Body of pancreas (tissue), 4 donors: ENCODE measurements at regions not wholly inside any gene's neighbourhood (a gene's known extent, or its start where the extent isn't known, plus 50 kb on each side); places are given as distances from the start of the nearest gene placed in this dataset.

Source experiments
- ATAC-seq: fragments of 150-250 bp; one replicate; pipeline ENCODE4 v1.9.1; 2016
- DNase-seq, 4 donors: peaks; one replicate each; pipeline ENCODE4 v3.0.0-alpha.2; 2019
- H3K27ac ChIP-seq, 4 donors: fragments of 200-600 bp; sonication (generic); 1 replicate in 3 of 4; 2 replicates in 1 of 4; pipeline versions ENCODE4 v1.5.1 to v1.6.1; 2016 to 2019; ENCODE audit warnings: mild to moderate bottlenecking in 1 of 4, mixed read lengths in 1 of 4, moderate library complexity in 1 of 4
- H3K27me3 ChIP-seq, 2 donors: fragments of 200-600 bp; sonication (generic); one replicate each; pipeline ENCODE4 v1.6.0; 2016; ENCODE audit warnings: mild to moderate bottlenecking in 1 of 2
- H3K36me3 ChIP-seq, 2 donors: fragments of 200-600 bp; sonication (generic); replicated peaks in 1 of 2; 2 replicates each; pipeline ENCODE4 v1.5.1; 2016; ENCODE audit warnings: low read depth in 2 of 2; ENCODE audit not compliant: insufficient read depth in 1 of 2
- H3K4me1 ChIP-seq: fragments of 200-600 bp; sonication (generic); one replicate; pipeline ENCODE4 v1.6.0; 2016
- H3K4me3 ChIP-seq, 2 donors: fragments of 200-600 bp; sonication (generic); 1 replicate in 1 of 2; 2 replicates in 1 of 2; pipeline ENCODE4 v1.5.1; 2016 to 2019
- H3K9me3 ChIP-seq, 3 donors: fragments of 200-600 bp; sonication (generic); 1 replicate in 2 of 3; 2 replicates in 1 of 3; pipeline ENCODE4 v1.5.1; 2016
- POLR2A ChIP-seq, 3 donors: fragments of 450-650 bp; IDR thresholded peaks; one replicate each; pipeline ENCODE4 v1.6.1; 2016; ENCODE audit warnings: antibody characterized with exemption in 3 of 3, mild to moderate bottlenecking in 2 of 3
- WGBS, 2 donors: methylation state at CpG; one replicate each; pipeline ENCODE4 v1.1.5; 2017; 5-methylcytosine and 5-hydroxymethylcytosine counted together
- intact Hi-C: fragments of 100-400 bp; cut with DNase I; formaldehyde crosslinking; loops from one replicate; pipeline ENCODE4 v1.15.1; 2023
- TF ChIP-seq, protein P1 (sequence below), 7 experiments: fragments of 450-650 bp in 4 of 7; fragments of 200-600 bp in 3 of 7; sonication (generic) in 3 of 7; IDR thresholded peaks; one replicate each; pipeline ENCODE4 v1.5.1; 2016 to 2019; ENCODE audit warnings: antibody characterized with exemption in 7 of 7

DNA sequence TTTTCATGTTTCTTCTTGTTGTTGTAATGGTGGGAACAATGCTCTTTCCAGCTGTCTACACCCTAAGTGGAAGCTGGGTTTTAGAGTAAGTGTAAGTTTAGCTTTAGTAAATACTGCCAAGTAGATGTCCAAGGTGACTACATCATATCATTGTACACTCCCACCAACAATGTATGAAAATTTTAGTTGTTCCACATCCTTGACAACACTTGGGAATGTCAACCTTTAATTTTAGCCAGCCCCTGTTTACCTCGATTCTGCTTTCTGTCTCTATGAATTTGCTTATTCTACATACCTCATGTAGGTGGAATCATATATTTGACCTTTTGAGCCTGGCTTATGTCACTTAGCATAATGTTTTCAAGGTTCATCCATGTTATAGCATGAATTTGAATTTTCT is 93.0 kb downstream of the MTPAP start:
- Histone ChIP-seq H3K4me3 (no peak overlapping the region), H3K36me3 (no peaks in the 10 kb centered on the region), H3K4me1 (no peaks in the 10 kb centered on the region), H3K27ac (no peak overlapping the region), H3K9me3 (no peaks in the 10 kb centered on the region), H3K27me3 (no peaks in the 10 kb centered on the region)
- ATAC-seq: no peak
- intact Hi-C loops: no loop called here
- DNase-seq: no peak
- WGBS, 2 donors: 57 to 59% methylated on average over 1 of the region's 1 CpG
- no peak for TF ChIP-seq POLR2A (IDR thresholded peaks at IDR 0.05)
- TF ChIP-seq, protein P1, sequence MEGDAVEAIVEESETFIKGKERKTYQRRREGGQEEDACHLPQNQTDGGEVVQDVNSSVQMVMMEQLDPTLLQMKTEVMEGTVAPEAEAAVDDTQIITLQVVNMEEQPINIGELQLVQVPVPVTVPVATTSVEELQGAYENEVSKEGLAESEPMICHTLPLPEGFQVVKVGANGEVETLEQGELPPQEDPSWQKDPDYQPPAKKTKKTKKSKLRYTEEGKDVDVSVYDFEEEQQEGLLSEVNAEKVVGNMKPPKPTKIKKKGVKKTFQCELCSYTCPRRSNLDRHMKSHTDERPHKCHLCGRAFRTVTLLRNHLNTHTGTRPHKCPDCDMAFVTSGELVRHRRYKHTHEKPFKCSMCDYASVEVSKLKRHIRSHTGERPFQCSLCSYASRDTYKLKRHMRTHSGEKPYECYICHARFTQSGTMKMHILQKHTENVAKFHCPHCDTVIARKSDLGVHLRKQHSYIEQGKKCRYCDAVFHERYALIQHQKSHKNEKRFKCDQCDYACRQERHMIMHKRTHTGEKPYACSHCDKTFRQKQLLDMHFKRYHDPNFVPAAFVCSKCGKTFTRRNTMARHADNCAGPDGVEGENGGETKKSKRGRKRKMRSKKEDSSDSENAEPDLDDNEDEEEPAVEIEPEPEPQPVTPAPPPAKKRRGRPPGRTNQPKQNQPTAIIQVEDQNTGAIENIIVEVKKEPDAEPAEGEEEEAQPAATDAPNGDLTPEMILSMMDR (IDR thresholded peaks at IDR 0.05): no peak

DNA sequence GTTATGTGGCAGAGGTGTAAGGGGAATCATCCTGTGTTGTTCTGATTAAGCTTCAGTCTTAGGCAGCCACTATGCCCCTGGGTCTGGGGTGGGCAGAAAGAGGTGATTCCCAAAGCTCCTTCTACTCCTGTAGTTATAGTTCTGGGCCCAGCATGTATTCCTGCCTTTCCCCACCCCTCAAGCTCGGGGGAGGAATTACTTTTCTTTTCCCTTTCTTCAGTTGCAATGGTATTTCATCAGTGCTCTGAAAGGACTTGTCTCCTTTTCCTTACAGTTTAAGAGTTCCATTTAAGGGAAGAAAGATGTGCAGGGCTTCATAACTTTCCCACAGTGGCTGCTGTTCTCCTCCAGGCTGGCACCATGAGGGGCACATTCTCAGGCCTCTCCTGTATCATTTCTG is 94.2 kb downstream of the MTPAP start:
- Histone ChIP-seq H3K27me3 (no peaks in the 10 kb centered on the region), H3K36me3 (no peaks in the 10 kb centered on the region), H3K4me3 (no peak overlapping the region), H3K27ac (no peak overlapping the region), H3K4me1 (no peaks in the 10 kb centered on the region), H3K9me3 (no peaks in the 10 kb centered on the region)
- no peak for TF ChIP-seq POLR2A (IDR thresholded peaks at IDR 0.05)
- TF ChIP-seq, protein P1 (IDR thresholded peaks at IDR 0.05): no peak
- DNase-seq (no peak), ATAC-seq (no peak)
- 18 to 56% methylated on average over 1 of the region's 1 CpG for WGBS, 2 donors
- intact Hi-C loops: no loop called here

DNA sequence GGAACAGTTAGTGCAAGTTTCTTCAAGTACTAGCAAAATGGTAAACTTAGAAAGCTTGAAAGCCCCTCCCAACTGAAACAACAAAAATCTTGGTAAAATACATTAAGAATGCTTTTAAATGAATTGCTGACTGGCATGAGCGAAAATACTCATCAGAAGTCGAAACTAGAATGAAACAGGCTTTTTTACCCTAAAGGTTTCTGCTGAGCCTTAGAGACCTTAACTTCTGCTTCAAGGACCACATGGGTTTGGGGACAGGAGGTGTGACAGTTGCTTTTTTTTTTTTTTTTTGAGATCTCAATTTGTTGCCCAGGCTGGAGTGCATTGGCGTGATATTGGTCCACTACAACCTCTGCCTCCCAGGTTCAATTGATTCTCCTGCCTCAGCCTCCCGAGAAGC is 100.3 kb downstream of the MTPAP start:
- Histone ChIP-seq H3K27me3 (no peaks in the 10 kb centered on the region), H3K27ac (no peak overlapping the region), H3K36me3 (no peaks in the 10 kb centered on the region), H3K9me3 (no peaks in the 10 kb centered on the region), H3K4me1 (no peaks in the 10 kb centered on the region), H3K4me3 (no peak overlapping the region)
- 69 to 88% methylated on average over 4 of the region's 4 CpGs for WGBS, 2 donors
- intact Hi-C loops: no loop called here
- no peak for TF ChIP-seq POLR2A (IDR thresholded peaks at IDR 0.05)
- TF ChIP-seq, protein P1 (IDR thresholded peaks at IDR 0.05): no peak
- ATAC-seq: no peak
- no peak for DNase-seq

DNA sequence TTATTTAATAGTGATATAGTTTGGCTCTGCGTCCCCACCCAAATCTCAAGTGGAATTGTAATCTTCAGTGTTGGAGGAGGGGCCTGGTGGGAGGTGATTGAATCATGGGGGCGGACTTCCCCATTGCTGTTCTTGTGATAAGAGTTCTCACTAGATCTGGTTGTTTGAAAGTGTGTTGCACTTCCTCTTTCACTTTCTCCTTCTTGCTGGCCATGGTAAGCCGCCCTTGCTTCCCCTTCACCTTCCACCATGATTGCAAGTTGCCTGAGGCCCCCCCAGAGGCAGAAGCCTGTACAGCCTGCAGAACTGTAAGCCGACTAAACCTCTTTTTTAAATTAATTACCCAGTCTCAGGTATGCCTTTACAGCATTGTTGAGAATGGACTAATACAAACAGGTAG is 101.4 kb downstream of the MTPAP start:
- DNase-seq (no peak), ATAC-seq (no peak)
- Histone ChIP-seq H3K4me3 (no peak overlapping the region), H3K4me1 (no peaks in the 10 kb centered on the region), H3K36me3 (no peaks in the 10 kb centered on the region), H3K9me3 (no peaks in the 10 kb centered on the region), H3K27ac (no peak overlapping the region), H3K27me3 (no peaks in the 10 kb centered on the region)
- no peak for TF ChIP-seq POLR2A (IDR thresholded peaks at IDR 0.05)
- TF ChIP-seq, protein P1 (IDR thresholded peaks at IDR 0.05): no peak
- intact Hi-C loops: no loop called here
- 76 to 78% methylated on average over 4 of the region's 4 CpGs for WGBS, 2 donors

DNA sequence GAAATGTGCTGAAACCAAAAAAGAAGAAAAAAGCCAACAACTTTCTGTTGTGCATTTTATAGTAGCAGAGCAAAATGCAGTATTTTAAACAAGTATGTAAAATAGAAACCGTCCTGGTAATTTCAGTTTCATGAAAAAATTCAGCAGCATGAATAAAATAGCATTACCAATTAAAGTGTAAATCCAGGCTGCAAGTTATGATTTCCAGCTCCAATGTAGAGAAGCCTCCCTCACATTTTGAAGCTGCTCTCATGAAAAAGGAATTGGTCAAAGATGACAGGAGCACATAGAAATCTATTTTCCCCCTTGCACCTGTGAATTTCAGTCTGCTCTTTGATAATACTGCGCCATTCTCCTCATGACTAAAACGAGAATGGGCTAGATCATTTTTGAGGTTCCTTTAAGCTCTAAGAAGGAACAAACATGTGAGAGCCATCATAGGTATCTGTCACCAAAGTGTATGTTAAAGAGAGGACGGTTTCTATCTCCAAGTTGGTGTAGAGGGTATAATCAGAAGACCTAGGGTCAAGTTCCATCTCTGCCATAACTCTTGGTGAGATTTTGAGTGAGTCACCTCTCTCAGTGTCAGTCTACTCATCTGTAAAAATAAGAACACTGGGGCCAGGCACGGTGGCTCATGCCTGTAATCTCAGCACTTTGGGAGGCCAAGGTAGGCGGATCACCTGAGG is 107.5 kb downstream of the MTPAP start:
- DNase-seq (no peak), ATAC-seq (no peak)
- Histone ChIP-seq H3K4me3 (no peak overlapping the region), H3K27me3 (no peaks in the 10 kb centered on the region), H3K36me3 (no peaks in the 10 kb centered on the region), H3K27ac (no peak overlapping the region), H3K9me3 (no peaks in the 10 kb centered on the region), H3K4me1 (no peaks in the 10 kb centered on the region)
- intact Hi-C loops: no loop called here
- 69 to 77% methylated on average over 6 of the region's 6 CpGs for WGBS, 2 donors
- TF ChIP-seq, protein P1 (IDR thresholded peaks at IDR 0.05): no peak
- no peak for TF ChIP-seq POLR2A (IDR thresholded peaks at IDR 0.05)
